H9 (cell line): ENCODE measurements at regions not wholly inside any gene's neighbourhood (a gene's known extent, or its start where the extent isn't known, plus 50 kb on each side); places are given as distances from the start of the nearest gene placed in this dataset.

Experiments
- DNase-seq: peaks from one replicate; pipeline ENCODE4 v3.0.0-alpha.2; 2017
- H2AFZ ChIP-seq: one replicate; pipeline ENCODE4 v1.6.1; 2013; ENCODE audit warnings: mild to moderate bottlenecking, low read length, control low read depth, moderate library complexity
- H2AK5ac ChIP-seq: 2 replicates; pipeline ENCODE4 v1.6.1; 2013; ENCODE audit warnings: low read length, control low read depth, mixed read lengths; ENCODE audit not compliant: insufficient read length
- H2BK120ac ChIP-seq: one replicate; pipeline ENCODE4 v1.6.1; 2013; ENCODE audit warnings: low read depth, mild to moderate bottlenecking, low read length, control low read depth, inconsistent platforms; ENCODE audit not compliant: poor library complexity, severe bottlenecking
- H2BK12ac ChIP-seq: 2 replicates; pipeline ENCODE4 v1.6.1; 2013; ENCODE audit warnings: low read length, control low read depth, mixed read lengths, low read depth; ENCODE audit not compliant: insufficient read length
- H2BK15ac ChIP-seq: 2 replicates; pipeline ENCODE4 v1.6.1; 2013; ENCODE audit warnings: low read depth, low read length, control low read depth
- H2BK20ac ChIP-seq: one replicate; pipeline ENCODE4 v1.6.1; 2013; ENCODE audit warnings: low read depth, mild to moderate bottlenecking, low read length, control low read depth, inconsistent platforms; ENCODE audit not compliant: poor library complexity, severe bottlenecking
- H2BK5ac ChIP-seq: 2 replicates; pipeline ENCODE4 v1.6.1; 2013; ENCODE audit warnings: low read length, control low read depth, mixed read lengths; ENCODE audit not compliant: insufficient read length
- H3K14ac ChIP-seq: 2 replicates; pipeline ENCODE4 v1.6.1; 2013; ENCODE audit warnings: low read length, control low read depth; ENCODE audit not compliant: insufficient read depth
- H3K18ac ChIP-seq: 2 replicates; pipeline ENCODE4 v1.6.1; 2013; ENCODE audit warnings: low read depth, mild to moderate bottlenecking, mixed read lengths, low read length, control low read depth; ENCODE audit not compliant: insufficient read length
- H3K23ac ChIP-seq: 2 replicates; pipeline ENCODE4 v1.6.1; 2013; ENCODE audit warnings: low read length, control low read depth, mixed read lengths, low read depth; ENCODE audit not compliant: insufficient read length
- H3K23me2 ChIP-seq: 2 replicates; pipeline ENCODE4 v1.6.1; 2013; ENCODE audit warnings: low read depth, mild to moderate bottlenecking, mixed read lengths, low read length, control low read depth; ENCODE audit not compliant: insufficient read length, poor library complexity, severe bottlenecking
- H3K27ac ChIP-seq: 2 replicates; pipeline ENCODE4 v1.5.1; 2013; ENCODE audit warnings: low read length, control low read depth, mixed read lengths, low read depth; ENCODE audit not compliant: insufficient read length
- H3K27me3 ChIP-seq: 2 replicates; pipeline ENCODE4 v1.6.1; 2013; ENCODE audit warnings: low read length, control low read depth, inconsistent platforms; ENCODE audit not compliant: insufficient read depth
- H3K4ac ChIP-seq: 2 replicates; pipeline ENCODE4 v1.6.1; 2013; ENCODE audit warnings: low read depth, mild to moderate bottlenecking, control low read depth, inconsistent platforms, low read length, moderate library complexity
- H3K4me1 ChIP-seq: 2 replicates; pipeline ENCODE4 v1.6.1; 2013; ENCODE audit warnings: low read length, control low read depth, inconsistent platforms; ENCODE audit not compliant: insufficient read depth
- H3K4me2 ChIP-seq: 2 replicates; pipeline ENCODE4 v1.6.1; 2013; ENCODE audit warnings: low read length, control low read depth, mixed read lengths; ENCODE audit not compliant: insufficient read length, insufficient read depth
- H3K56ac ChIP-seq: 2 replicates; pipeline ENCODE4 v1.6.1; 2013; ENCODE audit warnings: low read depth, mild to moderate bottlenecking, mixed read lengths, low read length, control low read depth; ENCODE audit not compliant: insufficient read length
- H3K79me1 ChIP-seq: 2 replicates; pipeline ENCODE4 v1.6.1; 2013; ENCODE audit warnings: low read depth, mild to moderate bottlenecking, moderate library complexity, low read length, control low read depth, inconsistent platforms; ENCODE audit not compliant: insufficient read depth, poor library complexity, severe bottlenecking
- H3K79me2 ChIP-seq: 2 replicates; pipeline ENCODE4 v1.6.1; 2013; ENCODE audit warnings: low read length, control low read depth, inconsistent platforms; ENCODE audit not compliant: insufficient read depth
- H3K9ac ChIP-seq: 2 replicates; pipeline ENCODE4 v1.6.1; 2013; ENCODE audit warnings: low read length, control low read depth, mixed read lengths; ENCODE audit not compliant: insufficient read length; ENCODE audit errors: extremely low read depth
- H3K9me3 ChIP-seq: one replicate; pipeline ENCODE4 v1.6.1; 2013; ENCODE audit warnings: low read depth, low read length, inconsistent platforms; ENCODE audit not compliant: control insufficient read depth
- H3T11ph ChIP-seq: one replicate; pipeline ENCODE4 v1.6.1; 2013; ENCODE audit warnings: mild to moderate bottlenecking, low read length, control low read depth, inconsistent platforms
- H4K20me1 ChIP-seq: one replicate; pipeline ENCODE4 v1.6.1; 2013; ENCODE audit not compliant: control insufficient read depth, insufficient read length, insufficient read depth
- H4K5ac ChIP-seq: 2 replicates; pipeline ENCODE4 v1.6.1; 2013; ENCODE audit warnings: low read depth, mild to moderate bottlenecking, mixed read lengths, low read length, control low read depth; ENCODE audit not compliant: insufficient read length
- H4K8ac ChIP-seq: replicated peaks from 2 replicates; pipeline ENCODE4 v1.6.1; 2013; ENCODE audit warnings: low read length, control low read depth, mixed read lengths, low read depth; ENCODE audit not compliant: insufficient read length
- H4K91ac ChIP-seq: 2 replicates; pipeline ENCODE4 v1.6.1; 2013; ENCODE audit warnings: low read depth, mild to moderate bottlenecking, moderate library complexity, mixed read lengths, low read length, control low read depth; ENCODE audit not compliant: insufficient read length
- H3K27ac Mint-ChIP-seq, 3 experiments: 2 replicates in 2 of 3; 3 replicates in 1 of 3; pipeline ENCODE4 v1.8.0; 2020 to 2021; ENCODE audit warnings: mixed read lengths in 3 of 3, mild to moderate bottlenecking in 1 of 3, moderate library complexity in 1 of 3
- H3K27me3 Mint-ChIP-seq: 2 replicates; pipeline ENCODE4 v1.8.0; 2021; ENCODE audit warnings: low read depth, mild to moderate bottlenecking, moderate library complexity, mixed read lengths
- H3K36me3 Mint-ChIP-seq, 3 experiments: 2 replicates in 2 of 3; 3 replicates in 1 of 3; pipeline ENCODE4 v1.8.0; 2020 to 2021; ENCODE audit warnings: low read depth in 3 of 3, mixed read lengths in 3 of 3; ENCODE audit not compliant: insufficient read depth in 1 of 3
- H3K4me1 Mint-ChIP-seq, 2 experiments: 2 replicates each; pipeline ENCODE4 v1.8.0; 2020; ENCODE audit warnings: mixed read lengths in 2 of 2
- H3K4me3 Mint-ChIP-seq, 2 experiments: 2 replicates in 1 of 2; 3 replicates in 1 of 2; pipeline ENCODE4 v1.8.0; 2020 to 2021; ENCODE audit warnings: mild to moderate bottlenecking in 2 of 2, mixed read lengths in 2 of 2, moderate library complexity in 1 of 2
- H3K9me3 Mint-ChIP-seq, 2 experiments: 2 replicates in 1 of 2; 3 replicates in 1 of 2; pipeline ENCODE4 v1.8.0; 2020; ENCODE audit warnings: mild to moderate bottlenecking in 2 of 2, mixed read lengths in 2 of 2, moderate library complexity in 1 of 2
- TF ChIP-seq, protein P1 (sequence below): fragments of 200-600 bp; sonication (generic); conservative IDR thresholded peaks from 3 replicates; pipeline ENCODE4 v1.8.0; 2021; ENCODE audit warnings: antibody characterized with exemption, mild to moderate bottlenecking

DNA sequence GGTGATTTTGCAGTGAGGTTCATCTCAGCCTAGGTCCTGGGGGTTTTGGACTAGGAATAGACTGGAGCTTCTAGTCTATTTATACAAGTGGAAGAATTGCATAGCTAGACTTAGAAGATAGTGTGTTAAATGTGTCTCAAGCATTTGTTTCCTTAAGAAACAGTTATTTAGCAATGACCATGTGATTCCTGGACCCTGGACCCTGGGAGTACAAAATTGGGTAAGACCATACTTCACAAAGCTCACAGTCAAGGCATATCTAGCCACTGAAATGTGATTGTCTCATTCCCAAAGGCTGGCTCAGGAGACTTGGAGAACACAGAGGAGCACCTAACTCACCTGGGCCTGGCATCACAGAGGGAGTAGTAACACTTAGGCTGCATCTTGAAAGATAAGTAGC is 754.5 kb downstream of the SATB2 start:
- no peak overlapping the region for H2BK20ac ChIP-seq
- no peaks in the 10 kb centered on the region for H3K9me3 ChIP-seq
- no peak overlapping the region for H2AK5ac ChIP-seq
- no peak overlapping the region for H3K14ac ChIP-seq
- H4K8ac ChIP-seq: no peak overlapping the region
- H3K56ac ChIP-seq: no peak overlapping the region
- H3K79me1 ChIP-seq: no peaks in the 10 kb centered on the region
- no peaks in the 10 kb centered on the region for H3K27me3 Mint-ChIP-seq
- H2BK120ac ChIP-seq: no peak overlapping the region
- no peak overlapping the region for H3K23ac ChIP-seq
- no peak overlapping the region for H2BK12ac ChIP-seq
- no peak overlapping the region for H4K91ac ChIP-seq
- no peaks in the 10 kb centered on the region for H4K20me1 ChIP-seq
- H3K9ac ChIP-seq: no peak overlapping the region
- TF ChIP-seq, protein P1, sequence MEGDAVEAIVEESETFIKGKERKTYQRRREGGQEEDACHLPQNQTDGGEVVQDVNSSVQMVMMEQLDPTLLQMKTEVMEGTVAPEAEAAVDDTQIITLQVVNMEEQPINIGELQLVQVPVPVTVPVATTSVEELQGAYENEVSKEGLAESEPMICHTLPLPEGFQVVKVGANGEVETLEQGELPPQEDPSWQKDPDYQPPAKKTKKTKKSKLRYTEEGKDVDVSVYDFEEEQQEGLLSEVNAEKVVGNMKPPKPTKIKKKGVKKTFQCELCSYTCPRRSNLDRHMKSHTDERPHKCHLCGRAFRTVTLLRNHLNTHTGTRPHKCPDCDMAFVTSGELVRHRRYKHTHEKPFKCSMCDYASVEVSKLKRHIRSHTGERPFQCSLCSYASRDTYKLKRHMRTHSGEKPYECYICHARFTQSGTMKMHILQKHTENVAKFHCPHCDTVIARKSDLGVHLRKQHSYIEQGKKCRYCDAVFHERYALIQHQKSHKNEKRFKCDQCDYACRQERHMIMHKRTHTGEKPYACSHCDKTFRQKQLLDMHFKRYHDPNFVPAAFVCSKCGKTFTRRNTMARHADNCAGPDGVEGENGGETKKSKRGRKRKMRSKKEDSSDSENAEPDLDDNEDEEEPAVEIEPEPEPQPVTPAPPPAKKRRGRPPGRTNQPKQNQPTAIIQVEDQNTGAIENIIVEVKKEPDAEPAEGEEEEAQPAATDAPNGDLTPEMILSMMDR: no peak
- no peaks in the 10 kb centered on the region for H3K4me1 ChIP-seq
- H2AFZ ChIP-seq: no peak overlapping the region
- H3K4me1 Mint-ChIP-seq: peaks cover 0 to 7% of the 10 kb centered on the region in 2 experiments; a peak in 2 of 4 replicates
- no peaks in the 10 kb centered on the region for H3K9me3 Mint-ChIP-seq
- H3K79me2 ChIP-seq: no peaks in the 10 kb centered on the region
- H4K5ac ChIP-seq: no peak overlapping the region
- H2BK5ac ChIP-seq: no peak overlapping the region
- no peaks in the 10 kb centered on the region for H3K23me2 ChIP-seq
- H3T11ph ChIP-seq: no peak overlapping the region
- H3K18ac ChIP-seq: no peak overlapping the region
- no peak overlapping the region for H3K4ac ChIP-seq
- H3K4me3 Mint-ChIP-seq: no peak overlapping the region
- H2BK15ac ChIP-seq: no peak overlapping the region
- H3K27ac Mint-ChIP-seq: no peak overlapping the region
- H3K27me3 ChIP-seq: no peaks in the 10 kb centered on the region
- H3K4me2 ChIP-seq: no peak overlapping the region
- H3K36me3 Mint-ChIP-seq: no peaks in the 10 kb centered on the region
- DNase-seq: no peak
- no peak overlapping the region for H3K27ac ChIP-seq
